Psoas muscle (tissue), 7 donors: ENCODE measurements at regions not wholly inside any gene's neighbourhood (a gene's known extent, or its start where the extent isn't known, plus 50 kb on each side); places are given as distances from the start of the nearest gene placed in this dataset.

Source experiments
- ATAC-seq, 4 donors: fragments of 200-7000 bp; cut with Tn5 transposase; one replicate each; pipeline ENCODE4 v1.9.1; 2020; ENCODE audit warnings: moderate library complexity in 3 of 4, mild to moderate bottlenecking in 2 of 4
- DNase-seq, 2 donors: peaks; one replicate each; pipeline ENCODE4 v3.0.0-alpha.2; 2020
- H3K27ac ChIP-seq: fragments of 200-600 bp; one replicate; pipeline ENCODE4 v1.8.0; 2022
- H3K27me3 ChIP-seq, 3 donors: fragments of 200-600 bp in 1 of 3; one replicate each; pipeline versions ENCODE4 v1.6.1 to v1.8.0; 2013 to 2022; ENCODE audit warnings: low read length in 2 of 3, mild to moderate bottlenecking in 2 of 3, moderate library complexity in 1 of 3; ENCODE audit not compliant: insufficient read depth in 3 of 3
- H3K36me3 ChIP-seq, 2 donors: fragments of 200-600 bp in 1 of 2; one replicate each; pipeline versions ENCODE4 v1.6.1 to v1.8.0; 2013 to 2022; ENCODE audit warnings: low read depth in 1 of 2, mild to moderate bottlenecking in 1 of 2, moderate library complexity in 1 of 2; ENCODE audit not compliant: insufficient read depth in 1 of 2
- H3K4me1 ChIP-seq: fragments of 200-600 bp; one replicate; pipeline ENCODE4 v1.8.0; 2022
- H3K4me3 ChIP-seq: fragments of 200-600 bp; one replicate; pipeline ENCODE4 v1.8.0; 2022; ENCODE audit warnings: mild to moderate bottlenecking
- H3K9me3 ChIP-seq: fragments of 200-600 bp; one replicate; pipeline ENCODE4 v1.8.0; 2022
- WGBS, 3 donors: extraction: QIAGEN DNeasy Blood & Tissue Kit; methylation state at CpG; one replicate each; pipeline versions ENCODE4 v1.1.6 to v1.1.7; 2013; 5-methylcytosine and 5-hydroxymethylcytosine counted together
- intact Hi-C, 2 donors: fragments of 100-400 bp; cut with DNase I; formaldehyde crosslinking; loops; one replicate each; pipeline versions ENCODE4 v1.11.0 to v1.14.2; 2022
- TF ChIP-seq, protein P1 (sequence below): fragments of 200-600 bp; IDR thresholded peaks from one replicate; pipeline ENCODE4 v1.8.0; 2022; ENCODE audit warnings: antibody characterized with exemption
- donor health status: healthy with polysubstance abuse.
- donor health status: DM: no; HTN: no; CAD: no; lungs with moderate emphysema.
- donor health status: Bipolar disorder and iron deficiency.
- donor health status: healthy.
- donor health status: DM: yes; HTN: yes; CAD: no.
- donor health status: DM: no; HTN: no; CAD: no.
- donor health status: DM: yes; HTN: yes; CAD: no.

DNA sequence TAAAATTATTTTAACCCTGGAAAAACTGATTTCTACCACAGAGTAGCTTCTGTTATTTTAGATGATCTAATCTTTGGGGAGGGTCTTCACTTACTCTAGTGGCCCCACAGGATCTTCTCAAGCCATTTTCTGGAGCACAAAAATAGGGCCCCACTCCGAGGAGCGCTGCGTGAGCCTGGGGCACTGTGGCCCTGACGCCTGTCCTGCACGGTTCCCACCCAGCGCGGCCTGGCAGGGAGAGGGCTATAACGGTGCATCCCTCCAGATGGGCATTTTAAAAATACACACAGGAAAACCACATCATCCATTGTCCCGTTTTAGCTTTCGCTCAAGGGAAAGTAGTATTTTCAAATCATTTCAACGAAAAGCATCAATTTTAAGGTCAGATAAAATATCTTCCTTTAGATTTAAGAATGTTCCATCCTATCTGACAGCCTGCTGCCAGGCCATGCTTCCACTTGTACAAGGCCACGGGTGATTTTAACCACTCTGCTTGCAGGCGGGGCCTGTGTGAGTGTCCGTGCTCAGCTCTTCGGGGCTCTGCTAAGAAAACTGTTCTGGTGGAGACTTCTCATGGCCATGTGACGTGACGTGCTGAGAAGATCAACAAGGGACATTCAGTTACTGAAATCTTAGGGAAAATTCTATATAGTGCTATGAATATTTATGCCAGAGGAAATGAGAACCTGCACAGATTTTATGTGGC, 683.8 kb upstream of the SGCG start:
- Histone ChIP-seq H3K27me3 (no peaks in the 10 kb centered on the region), H3K9me3 (no peaks in the 10 kb centered on the region), H3K4me1 (no peaks in the 10 kb centered on the region), H3K27ac (no peak overlapping the region), H3K36me3 (no peaks in the 10 kb centered on the region), H3K4me3 (no peak overlapping the region)
- DNase-seq (no peak), ATAC-seq (no peak)
- whole genome bisulfite sequencing, 3 donors = 80 to 85% (median 83%) methylated on average over 17 of the region's 17 CpGs
- intact Hi-C loops = no loop called here
- TF ChIP-seq, protein P1, sequence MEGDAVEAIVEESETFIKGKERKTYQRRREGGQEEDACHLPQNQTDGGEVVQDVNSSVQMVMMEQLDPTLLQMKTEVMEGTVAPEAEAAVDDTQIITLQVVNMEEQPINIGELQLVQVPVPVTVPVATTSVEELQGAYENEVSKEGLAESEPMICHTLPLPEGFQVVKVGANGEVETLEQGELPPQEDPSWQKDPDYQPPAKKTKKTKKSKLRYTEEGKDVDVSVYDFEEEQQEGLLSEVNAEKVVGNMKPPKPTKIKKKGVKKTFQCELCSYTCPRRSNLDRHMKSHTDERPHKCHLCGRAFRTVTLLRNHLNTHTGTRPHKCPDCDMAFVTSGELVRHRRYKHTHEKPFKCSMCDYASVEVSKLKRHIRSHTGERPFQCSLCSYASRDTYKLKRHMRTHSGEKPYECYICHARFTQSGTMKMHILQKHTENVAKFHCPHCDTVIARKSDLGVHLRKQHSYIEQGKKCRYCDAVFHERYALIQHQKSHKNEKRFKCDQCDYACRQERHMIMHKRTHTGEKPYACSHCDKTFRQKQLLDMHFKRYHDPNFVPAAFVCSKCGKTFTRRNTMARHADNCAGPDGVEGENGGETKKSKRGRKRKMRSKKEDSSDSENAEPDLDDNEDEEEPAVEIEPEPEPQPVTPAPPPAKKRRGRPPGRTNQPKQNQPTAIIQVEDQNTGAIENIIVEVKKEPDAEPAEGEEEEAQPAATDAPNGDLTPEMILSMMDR = no peak

DNA sequence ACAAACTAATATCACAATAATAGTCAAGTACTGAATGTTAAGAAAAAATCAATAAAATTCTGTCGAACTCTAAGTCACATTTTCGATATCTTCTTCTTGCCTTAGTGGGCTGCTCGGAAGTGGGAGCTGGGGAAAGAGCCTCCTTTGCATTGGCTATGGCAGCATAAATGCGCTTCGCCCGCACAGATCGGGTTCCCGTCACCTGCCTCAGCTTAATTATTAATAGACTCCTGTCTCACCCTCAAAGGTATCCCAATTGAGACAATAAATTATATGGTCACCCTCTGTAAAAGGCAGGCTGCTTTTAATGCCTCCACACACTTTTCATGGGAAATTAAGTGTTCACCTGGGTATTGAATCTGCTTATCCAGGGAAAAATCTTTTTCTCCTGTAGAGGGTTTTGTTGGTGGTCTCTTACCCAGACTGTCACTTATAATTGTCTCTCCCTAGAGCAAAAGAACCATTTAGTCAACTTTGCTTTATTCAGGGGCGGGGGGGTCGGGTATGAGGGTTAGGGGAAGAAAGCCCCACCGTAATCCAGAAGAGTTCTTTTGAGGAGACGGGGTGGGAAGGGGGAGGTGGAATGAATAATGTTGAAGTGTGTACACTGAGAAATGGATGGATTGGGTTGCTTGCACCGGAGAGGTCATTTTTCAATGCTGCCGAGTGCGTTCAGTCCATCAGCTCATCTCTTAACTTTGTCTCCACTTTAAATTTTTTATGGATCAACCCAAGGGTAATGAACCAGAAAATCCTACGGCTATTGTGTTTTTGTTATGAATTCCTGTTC, 682.6 kb upstream of the SGCG start:
- no peak overlapping the region for H3K27ac ChIP-seq
- H3K27me3 ChIP-seq = no peaks in the 10 kb centered on the region
- DNase-seq (no peak), ATAC-seq (no peak)
- no peaks in the 10 kb centered on the region for H3K36me3 ChIP-seq
- 75 to 82% (median 80%) methylated on average over 16 of the region's 16 CpGs for WGBS, 3 donors
- TF ChIP-seq, protein P1 = no peak
- intact Hi-C loops = no loop called here
- no peaks in the 10 kb centered on the region for H3K9me3 ChIP-seq
- no peaks in the 10 kb centered on the region for H3K4me1 ChIP-seq
- H3K4me3 ChIP-seq = no peak overlapping the region

DNA sequence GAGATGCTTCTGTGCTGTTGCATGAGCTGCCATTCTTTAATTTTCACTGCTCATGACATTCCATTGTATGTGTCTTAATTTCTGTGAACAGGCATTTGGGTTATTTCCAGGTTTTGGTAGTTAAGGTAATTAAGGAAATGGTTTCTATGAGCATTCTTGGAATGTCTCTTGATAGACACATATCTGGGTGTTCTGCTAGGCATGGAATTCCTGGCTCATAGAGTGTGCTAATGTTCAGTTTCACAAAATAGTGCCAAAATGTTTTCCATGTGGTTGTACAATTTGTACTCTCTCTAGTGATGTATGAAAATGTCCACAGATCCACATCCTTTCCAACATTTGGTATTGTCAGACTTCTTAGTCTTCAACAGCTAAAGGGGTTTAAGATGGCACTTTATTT, 680.9 kb upstream of the SGCG start:
- no peak overlapping the region for H3K4me3 ChIP-seq
- no peaks in the 10 kb centered on the region for H3K36me3 ChIP-seq
- TF ChIP-seq, protein P1 = no peak
- ATAC-seq (no peak), DNase-seq (no peak)
- intact Hi-C loops = no loop called here
- no peak overlapping the region for H3K27ac ChIP-seq
- no peaks in the 10 kb centered on the region for H3K27me3 ChIP-seq
- H3K9me3 ChIP-seq = no peaks in the 10 kb centered on the region
- no peaks in the 10 kb centered on the region for H3K4me1 ChIP-seq

DNA sequence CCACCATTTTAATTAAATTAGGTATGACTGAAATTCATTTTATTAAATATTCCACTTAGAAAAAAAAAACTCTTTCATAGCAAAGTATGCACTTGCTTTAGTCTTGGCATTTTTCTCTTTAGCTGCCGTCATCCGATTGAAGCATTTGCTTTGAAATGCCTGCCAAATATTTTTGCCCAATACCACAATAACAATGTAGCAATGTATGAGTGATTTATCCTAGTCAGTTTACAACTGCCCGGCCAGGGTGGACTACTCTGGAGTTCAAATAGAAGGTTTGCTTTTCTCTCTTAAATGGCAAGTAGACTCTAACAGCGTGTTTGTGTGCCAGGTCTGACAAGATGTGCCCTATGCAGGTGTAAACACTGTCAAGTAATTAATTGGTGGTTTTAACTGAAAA, 675.3 kb upstream of the SGCG start:
- H3K36me3 ChIP-seq = no peaks in the 10 kb centered on the region
- H3K27ac ChIP-seq = no peak overlapping the region
- H3K4me1 ChIP-seq = no peaks in the 10 kb centered on the region
- 21 to 44% (median 25%) methylated on average over 4 of the region's 4 CpGs for WGBS, 3 donors
- no peak for ATAC-seq
- no peak overlapping the region for H3K4me3 ChIP-seq
- intact Hi-C loops = no loop called here
- TF ChIP-seq, protein P1 = no peak
- DNase-seq = no peak
- peaks cover 0 to 2% (median 0%) of the 10 kb centered on the region in 3 donors for H3K27me3 ChIP-seq
- no peaks in the 10 kb centered on the region for H3K9me3 ChIP-seq
